ENCODE measurements at regions not wholly inside any gene's neighbourhood (a gene's known extent, or its start where the extent isn't known, plus 50 kb on each side); places are given as distances from the start of the nearest gene placed in this dataset.
A peak's percentile ranks its signal among the peaks of the same experiment; 100 is the strongest.

DNA sequence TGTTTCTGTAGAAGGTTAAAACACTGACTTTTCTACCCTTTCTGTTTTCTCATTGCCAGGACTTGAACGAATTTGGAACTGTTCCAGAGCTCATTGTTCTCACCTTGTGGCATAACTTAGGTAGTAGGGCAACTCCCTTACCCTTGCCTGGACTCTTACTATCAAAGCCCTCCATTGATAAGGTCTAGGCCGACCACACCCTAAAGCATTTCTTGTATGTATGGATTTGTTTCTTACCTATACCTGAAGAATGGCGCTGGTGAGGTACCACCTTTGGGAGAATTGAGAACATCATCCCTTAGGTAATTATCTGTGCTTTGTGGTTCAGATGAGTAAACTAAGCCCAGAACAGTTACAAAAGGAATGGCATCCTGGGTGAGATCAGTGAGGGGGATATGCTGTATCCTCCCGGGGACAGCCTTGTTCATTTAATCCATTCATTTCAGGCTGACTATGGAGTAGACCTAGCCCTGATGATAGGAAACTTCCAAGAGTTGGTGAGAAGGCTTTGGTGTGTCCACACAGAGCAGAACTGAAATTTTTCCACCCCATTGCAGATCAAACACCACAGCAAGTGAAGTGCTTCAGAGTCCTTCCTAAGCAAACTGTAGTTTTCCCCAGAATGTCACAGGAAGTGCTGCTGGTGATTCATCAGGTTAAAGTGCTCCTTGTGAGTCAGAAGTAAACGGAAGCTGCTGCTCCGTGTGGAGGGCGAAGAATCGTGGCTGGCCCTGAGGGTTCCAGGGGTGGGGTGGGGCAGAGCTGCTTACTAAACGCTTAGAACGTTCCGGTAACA is 113.0 kb downstream of the TEX26 start:
- 0% methylated on average over 4 of the region's 11 CpGs for WGBS (ENCODE audit: insufficient coverage)
- no peaks in the 10 kb centered on the region for H3K9me3 Mint-ChIP-seq
- no peaks in the 10 kb centered on the region for H3K36me3 Mint-ChIP-seq
- H3K4me1 ChIP-seq (ENCODE audit: control insufficient read depth in 1 of 2, extremely low read depth in 1 of 2, insufficient read depth in 2 of 2, low read length in 2 of 2): peaks cover 14 to 37% of the 10 kb centered on the region in 2 experiments
- DNase-seq: peak in 25 of 35 experiments; percentile 4 to 69 (median 16)
- H3K27ac Mint-ChIP-seq: peak overlapping the region; percentile 77 to 88
- ChIA-PET POLR2A (interaction anchor here in 1 of 2 donors (0.6 to 1.1 kb wide), 2 partner anchors 111 to 1262 kb away, joined by 7 to 8 read pairs; no protein-coding TSS in a partner anchor), CTCF (interaction anchor here in 1 of 2 donors (0.6 to 2.0 kb wide), 10 partner anchors 8 to 913 kb away, joined by 3 to 9 read pairs (median 4); partner anchors contain the start of gene ALOX5AP)
- no peaks in the 10 kb centered on the region for H3K9me3 ChIP-seq
- peak overlapping the region; percentile 11 to 38 (median 35) for H3K4me3 Mint-ChIP-seq
- no peaks in the 10 kb centered on the region for H3K36me3 ChIP-seq (ENCODE audit: control insufficient read depth in 2 of 2, extremely low read depth in 1 of 2, insufficient read depth in 1 of 2, low read length in 1 of 2)
- no peak overlapping the region for H3K4me3 ChIP-seq (ENCODE audit: control insufficient read depth in 1 of 2, extremely low read depth in 1 of 2, low read length in 1 of 2)
- ATAC-seq (replicated peaks in 1 of 4): peak; percentile 68 to 89 (median 85)
- H3K27me3 ChIP-seq (replicated peaks in 1 of 2; ENCODE audit: control insufficient read depth in 2 of 2, extremely low read depth in 1 of 2, insufficient read depth in 2 of 2, low read length in 1 of 2): peaks cover 2 to 19% of the 10 kb centered on the region in 2 experiments
- H3K27ac ChIP-seq (ENCODE audit: low read length): peak overlapping the region; percentile 50
- H3K4me1 Mint-ChIP-seq: peaks cover 16 to 33% (median 31%) of the 10 kb centered on the region in 3 donors
- peaks cover 3 to 13% of the 10 kb centered on the region in 2 donors for H3K27me3 Mint-ChIP-seq

DNA sequence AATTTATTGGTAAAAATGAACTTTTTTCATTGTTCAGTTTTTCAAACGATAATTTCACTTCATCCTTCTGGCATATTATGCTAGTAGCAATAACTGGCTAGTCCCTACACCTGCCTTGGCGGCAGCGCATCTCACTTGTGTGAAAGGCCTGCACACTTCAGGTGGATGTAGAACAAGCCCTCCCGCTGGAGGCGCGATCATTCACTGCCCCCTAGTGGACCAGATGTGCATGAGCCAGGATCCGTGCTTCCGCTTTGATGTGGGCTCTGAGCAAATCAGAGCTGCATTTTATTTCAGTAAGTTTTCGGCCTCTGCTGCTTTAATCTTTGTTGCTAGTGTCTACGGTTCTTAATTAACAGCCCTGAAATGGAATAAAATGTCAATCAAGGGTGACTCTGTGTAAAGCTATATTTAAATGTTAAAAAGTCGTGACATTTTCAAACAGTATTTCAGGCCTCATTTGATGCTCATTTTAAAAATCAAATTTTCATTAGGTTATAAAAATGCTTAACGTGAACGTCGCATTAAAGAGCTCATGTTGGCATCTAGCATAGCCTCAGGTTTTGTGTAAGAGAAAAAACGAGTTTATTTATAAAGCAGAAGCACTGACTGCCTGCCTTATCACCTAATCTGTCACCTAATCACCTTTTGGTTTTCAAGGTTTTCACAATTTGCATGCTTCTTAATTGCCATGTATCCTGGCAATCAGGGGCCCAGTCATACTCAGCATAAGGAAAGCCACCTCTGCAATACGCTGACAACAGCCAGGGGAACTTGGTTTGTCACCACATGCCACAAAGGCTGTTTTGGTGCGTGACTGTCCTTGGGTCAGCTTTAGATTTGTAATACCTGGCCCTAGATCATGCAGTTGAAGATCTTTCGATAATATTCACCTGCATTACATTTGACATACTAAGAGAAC is 112.2 kb downstream of the TEX26 start:
- ChIA-PET POLR2A (interaction anchor here (0.6 to 1.1 kb wide), 3 partner anchors 112 to 1263 kb away, joined by 5 to 8 read pairs (median 7); no protein-coding TSS in a partner anchor), CTCF (interaction anchor here (0.5 to 2.0 kb wide), 15 partner anchors 9 to 912 kb away, joined by 3 to 9 read pairs (median 4); partner anchors contain the start of gene ALOX5AP (in 1 of the 2))
- no peaks in the 10 kb centered on the region for H3K9me3 Mint-ChIP-seq
- peaks cover 3 to 12% of the 10 kb centered on the region in 2 donors for H3K27me3 Mint-ChIP-seq
- peak overlapping the region; percentile 77 to 88 for H3K27ac Mint-ChIP-seq
- DNase-seq (peak; percentile 54 to 88 (median 72)), ATAC-seq (replicated peaks in 1 of 4) (peak; percentile 73 to 92 (median 80))
- H3K4me1 Mint-ChIP-seq: peaks cover 22 to 41% (median 34%) of the 10 kb centered on the region in 3 donors
- Histone ChIP-seq H3K27me3 (replicated peaks in 1 of 2; ENCODE audit: control insufficient read depth in 2 of 2, extremely low read depth in 1 of 2, insufficient read depth in 2 of 2, low read length in 1 of 2) (peaks cover 2 to 19% of the 10 kb centered on the region in 2 experiments), H3K4me1 (ENCODE audit: control insufficient read depth in 1 of 2, extremely low read depth in 1 of 2, insufficient read depth in 2 of 2, low read length in 2 of 2) (peaks cover 18 to 39% of the 10 kb centered on the region in 2 experiments), H3K36me3 (ENCODE audit: control insufficient read depth in 2 of 2, extremely low read depth in 1 of 2, insufficient read depth in 1 of 2, low read length in 1 of 2) (no peaks in the 10 kb centered on the region), H3K9me3 (no peaks in the 10 kb centered on the region), H3K27ac (ENCODE audit: low read length) (peak overlapping the region; percentile 50), H3K4me3 (ENCODE audit: control insufficient read depth in 1 of 2, extremely low read depth in 1 of 2, low read length in 1 of 2) (no peak overlapping the region)
- 0% methylated on average over 9 of the region's 18 CpGs for WGBS (ENCODE audit: insufficient coverage)
- H3K4me3 Mint-ChIP-seq: peak overlapping the region in 1 of 3 donors; percentile 35
- no peaks in the 10 kb centered on the region for H3K36me3 Mint-ChIP-seq

DNA sequence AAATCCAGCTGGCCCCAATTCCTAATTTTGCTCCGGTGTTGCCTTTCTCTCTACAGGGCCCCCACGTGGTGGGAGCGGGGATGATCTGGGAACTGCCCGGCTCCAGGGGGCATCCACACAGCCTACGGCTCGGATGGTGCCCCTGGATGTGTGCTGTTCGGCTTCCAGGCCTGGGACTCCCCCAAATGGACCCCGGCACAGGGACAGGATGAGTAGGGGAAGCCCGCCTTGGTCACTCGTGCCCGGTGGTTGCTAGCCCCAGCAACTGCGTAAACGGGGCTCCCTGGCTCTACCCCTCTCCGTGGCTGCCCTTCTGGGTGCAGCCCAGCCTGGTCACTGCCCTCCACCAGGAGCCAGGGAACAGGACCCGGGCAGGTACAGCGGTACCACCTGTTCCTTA is 111.5 kb downstream of the TEX26 start:
- ChIA-PET CTCF (interaction anchor here (0.9 to 2.0 kb wide), 8 partner anchors 9 to 912 kb away, joined by 3 to 9 read pairs (median 4); no protein-coding TSS in a partner anchor), POLR2A (interaction anchor here in 1 of 2 donors (1.1 kb wide), 1 partner anchor 112 kb away, joined by 8 read pairs; no protein-coding TSS in a partner anchor)
- Histone ChIP-seq H3K9me3 (no peaks in the 10 kb centered on the region), H3K4me1 (ENCODE audit: control insufficient read depth in 1 of 2, extremely low read depth in 1 of 2, insufficient read depth in 2 of 2, low read length in 2 of 2) (peaks cover 22 to 46% of the 10 kb centered on the region in 2 experiments), H3K27ac (ENCODE audit: low read length) (no peak overlapping the region), H3K4me3 (ENCODE audit: control insufficient read depth in 1 of 2, extremely low read depth in 1 of 2, low read length in 1 of 2) (no peak overlapping the region), H3K27me3 (replicated peaks in 1 of 2; ENCODE audit: control insufficient read depth in 2 of 2, extremely low read depth in 1 of 2, insufficient read depth in 2 of 2, low read length in 1 of 2) (peaks cover 2 to 20% of the 10 kb centered on the region in 2 experiments), H3K36me3 (ENCODE audit: control insufficient read depth in 2 of 2, extremely low read depth in 1 of 2, insufficient read depth in 1 of 2, low read length in 1 of 2) (no peaks in the 10 kb centered on the region)
- 35% methylated on average over 13 of the region's 16 CpGs for WGBS (ENCODE audit: insufficient coverage)
- Mint-ChIP-seq H3K27ac (no peak overlapping the region), H3K4me1 (peaks cover 29 to 48% (median 41%) of the 10 kb centered on the region in 3 donors), H3K36me3 (no peaks in the 10 kb centered on the region), H3K4me3 (peak overlapping the region in 1 of 3 donors; percentile 35), H3K9me3 (no peaks in the 10 kb centered on the region), H3K27me3 (peaks cover 3 to 12% of the 10 kb centered on the region in 2 donors)
- no peak for DNase-seq
- ATAC-seq (replicated peaks in 1 of 4): peak in 1 of 4 experiments; percentile 25

DNA sequence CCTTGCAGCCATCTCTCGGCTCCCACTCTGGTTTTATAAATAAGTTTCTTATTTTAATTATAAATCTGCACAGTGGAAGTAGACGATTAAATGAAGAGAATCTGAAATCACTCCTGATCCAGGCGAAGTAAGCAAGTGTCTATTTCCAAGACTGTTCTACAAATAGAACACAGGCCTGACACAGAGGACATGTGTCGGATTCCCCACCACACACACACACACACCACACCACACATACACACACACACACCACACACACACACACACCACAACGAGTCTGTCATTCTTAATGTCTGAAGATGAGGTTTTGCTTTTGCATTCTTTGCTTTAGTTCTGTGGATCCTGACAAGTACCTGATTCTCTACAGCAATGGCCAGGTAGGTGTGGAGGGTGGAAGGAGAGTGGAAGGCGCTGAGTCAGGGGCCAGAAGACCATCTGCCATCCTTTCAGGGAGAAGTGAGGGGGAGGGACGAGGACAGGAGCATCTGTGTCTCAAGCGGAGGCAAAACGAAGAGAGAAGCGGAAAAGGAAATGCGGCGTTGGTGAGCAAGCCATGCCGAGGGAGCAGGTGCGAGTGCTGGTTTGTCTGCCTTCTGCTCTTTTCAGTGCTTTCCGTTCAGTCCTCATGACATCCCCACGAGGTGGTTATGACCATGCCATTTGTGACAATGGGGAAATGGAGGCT is 110.2 kb downstream of the TEX26 start:
- Histone ChIP-seq H3K27me3 (replicated peaks in 1 of 2; ENCODE audit: control insufficient read depth in 2 of 2, extremely low read depth in 1 of 2, insufficient read depth in 2 of 2, low read length in 1 of 2) (peaks cover 2 to 23% of the 10 kb centered on the region in 2 experiments), H3K4me1 (ENCODE audit: control insufficient read depth in 1 of 2, extremely low read depth in 1 of 2, insufficient read depth in 2 of 2, low read length in 2 of 2) (peaks cover 23 to 49% of the 10 kb centered on the region in 2 experiments), H3K4me3 (ENCODE audit: control insufficient read depth in 1 of 2, extremely low read depth in 1 of 2, low read length in 1 of 2) (no peak overlapping the region), H3K36me3 (ENCODE audit: control insufficient read depth in 2 of 2, extremely low read depth in 1 of 2, insufficient read depth in 1 of 2, low read length in 1 of 2) (no peaks in the 10 kb centered on the region), H3K27ac (ENCODE audit: low read length) (no peak overlapping the region), H3K9me3 (no peaks in the 10 kb centered on the region)
- CTCF ChIA-PET: no interaction called here
- Mint-ChIP-seq H3K27ac (peak overlapping the region in 1 of 2 donors; percentile 24), H3K9me3 (no peaks in the 10 kb centered on the region), H3K36me3 (no peaks in the 10 kb centered on the region), H3K4me3 (peak overlapping the region in 2 of 3 donors; percentile 31 to 51), H3K4me1 (peaks cover 37 to 59% (median 50%) of the 10 kb centered on the region in 3 donors), H3K27me3 (peaks cover 3 to 12% of the 10 kb centered on the region in 2 donors)
- ATAC-seq (replicated peaks in 1 of 4) (no peak), DNase-seq (peak in 2 of 35 experiments; percentile 16 to 18)
- POLR2A ChIA-PET: no interaction called here
- 76% methylated on average over 11 of the region's 16 CpGs for WGBS (ENCODE audit: insufficient coverage)

DNA sequence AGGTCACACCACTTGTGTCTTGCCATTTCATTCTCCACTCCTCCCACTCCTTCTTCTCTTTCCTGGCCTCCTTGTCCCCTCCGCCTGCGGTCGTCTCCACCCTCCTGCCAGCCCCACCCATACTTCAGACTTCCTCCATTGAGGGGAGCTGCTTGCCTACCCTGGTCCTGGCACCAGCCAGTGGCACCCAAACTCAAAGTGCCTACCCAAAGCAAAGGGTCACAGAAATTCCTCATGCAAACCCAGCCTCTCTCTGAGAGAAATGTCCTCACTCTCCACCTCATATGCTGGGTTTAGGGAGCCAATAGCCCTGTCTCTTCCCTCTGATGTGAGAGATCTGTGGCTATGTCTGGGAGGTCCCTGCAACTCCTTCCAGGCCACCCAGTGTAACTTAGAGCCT is 109.6 kb downstream of the TEX26 start:
- WGBS (ENCODE audit: insufficient coverage): 43% methylated on average over 3 of the region's 3 CpGs
- Histone ChIP-seq H3K9me3 (no peaks in the 10 kb centered on the region), H3K36me3 (ENCODE audit: control insufficient read depth in 2 of 2, extremely low read depth in 1 of 2, insufficient read depth in 1 of 2, low read length in 1 of 2) (no peaks in the 10 kb centered on the region), H3K27ac (ENCODE audit: low read length) (no peak overlapping the region), H3K4me3 (ENCODE audit: control insufficient read depth in 1 of 2, extremely low read depth in 1 of 2, low read length in 1 of 2) (no peak overlapping the region), H3K4me1 (ENCODE audit: control insufficient read depth in 1 of 2, extremely low read depth in 1 of 2, insufficient read depth in 2 of 2, low read length in 2 of 2) (peaks cover 23 to 49% of the 10 kb centered on the region in 2 experiments), H3K27me3 (replicated peaks in 1 of 2; ENCODE audit: control insufficient read depth in 2 of 2, extremely low read depth in 1 of 2, insufficient read depth in 2 of 2, low read length in 1 of 2) (peaks cover 2 to 23% of the 10 kb centered on the region in 2 experiments)
- H3K4me1 Mint-ChIP-seq: peaks cover 37 to 61% (median 50%) of the 10 kb centered on the region in 3 donors
- H3K27ac Mint-ChIP-seq: no peak overlapping the region
- ChIA-PET CTCF (no interaction called here), POLR2A (no interaction called here)
- ATAC-seq (replicated peaks in 1 of 4): no peak
- H3K27me3 Mint-ChIP-seq: peaks cover 3 to 12% of the 10 kb centered on the region in 2 donors
- no peaks in the 10 kb centered on the region for H3K36me3 Mint-ChIP-seq
- no peak for DNase-seq
- no peak overlapping the region for H3K4me3 Mint-ChIP-seq
- H3K9me3 Mint-ChIP-seq: no peaks in the 10 kb centered on the region
